ENCODE measurements at regions not wholly inside any gene's neighbourhood (a gene's known extent, or its start where the extent isn't known, plus 50 kb on each side); places are given as distances from the start of the nearest gene placed in this dataset.
"Not testable (repeated sequence)": the region's sequence is repeated elsewhere in the genome, so short reads cannot be mapped to it uniquely, and the experiment has no call there.

DNA sequence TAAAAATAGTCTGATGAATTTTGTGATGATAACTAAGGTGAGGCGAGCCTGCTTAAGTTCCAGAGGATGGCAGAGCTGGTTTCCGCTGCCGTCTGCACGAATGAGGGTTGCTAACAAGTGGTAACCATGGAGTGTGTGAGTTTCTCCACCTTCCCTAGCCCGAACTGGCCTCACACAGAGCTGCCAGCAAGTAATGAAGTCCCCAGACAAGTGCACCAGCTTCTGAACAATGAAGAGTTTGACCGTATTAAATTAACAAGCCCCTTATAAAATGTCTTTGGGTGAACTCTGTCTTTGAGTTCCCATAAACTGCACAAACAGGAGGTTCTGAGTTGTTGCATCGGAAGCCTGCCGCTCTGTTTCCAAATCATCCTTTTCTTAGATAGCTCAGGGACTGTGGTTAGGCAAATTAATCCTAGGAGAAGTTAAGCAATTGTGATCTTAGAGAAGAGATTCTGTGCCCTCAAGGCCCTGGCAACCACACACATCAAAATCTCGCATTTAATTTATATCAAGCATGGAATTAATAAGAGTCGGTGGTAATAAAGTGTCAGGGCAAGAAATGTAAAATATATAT, 274.1 kb upstream of the DAAM1 start:
- no peak for TF ChIP-seq TAF1 (IDR thresholded peaks at IDR 0.05; ENCODE audit: borderline replicate concordance, low read depth, low read length)
- no peak for TF ChIP-seq POLR2AphosphoS5 (IDR thresholded peaks at IDR 0.05; ENCODE audit: low read depth, low read length)
- no peak for TF ChIP-seq POLR2A (IDR thresholded peaks at IDR 0.05; ENCODE audit: low read depth, low read length)
- no peak for FAIRE-seq
- no peak for DNase-seq (ENCODE audit: insufficient read length)

DNA sequence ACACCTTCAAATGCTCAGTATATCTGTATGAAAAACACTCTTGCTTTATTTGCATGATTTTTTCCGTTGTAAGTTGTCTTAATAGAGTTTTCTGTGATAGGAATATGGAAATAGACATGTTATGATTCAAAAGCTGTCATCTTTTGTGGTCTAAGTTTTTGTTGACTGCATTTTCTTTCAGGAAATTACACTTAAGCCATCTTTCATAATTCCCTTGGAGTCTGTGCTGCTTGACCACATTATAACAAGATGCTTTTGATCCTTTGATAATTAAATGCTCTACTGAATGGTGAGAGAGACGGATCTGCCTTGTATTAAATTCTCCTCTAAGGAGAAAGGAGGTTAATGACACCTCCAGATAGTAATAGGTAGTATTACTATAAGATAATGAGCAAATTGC, 272.8 kb upstream of the DAAM1 start:
- FAIRE-seq (no peak), DNase-seq (ENCODE audit: insufficient read length) (no peak)
- TF ChIP-seq POLR2AphosphoS5 (IDR thresholded peaks at IDR 0.05; ENCODE audit: low read depth, low read length) (no peak), TAF1 (IDR thresholded peaks at IDR 0.05; ENCODE audit: borderline replicate concordance, low read depth, low read length) (no peak), POLR2A (IDR thresholded peaks at IDR 0.05; ENCODE audit: low read depth, low read length) (no peak)

DNA sequence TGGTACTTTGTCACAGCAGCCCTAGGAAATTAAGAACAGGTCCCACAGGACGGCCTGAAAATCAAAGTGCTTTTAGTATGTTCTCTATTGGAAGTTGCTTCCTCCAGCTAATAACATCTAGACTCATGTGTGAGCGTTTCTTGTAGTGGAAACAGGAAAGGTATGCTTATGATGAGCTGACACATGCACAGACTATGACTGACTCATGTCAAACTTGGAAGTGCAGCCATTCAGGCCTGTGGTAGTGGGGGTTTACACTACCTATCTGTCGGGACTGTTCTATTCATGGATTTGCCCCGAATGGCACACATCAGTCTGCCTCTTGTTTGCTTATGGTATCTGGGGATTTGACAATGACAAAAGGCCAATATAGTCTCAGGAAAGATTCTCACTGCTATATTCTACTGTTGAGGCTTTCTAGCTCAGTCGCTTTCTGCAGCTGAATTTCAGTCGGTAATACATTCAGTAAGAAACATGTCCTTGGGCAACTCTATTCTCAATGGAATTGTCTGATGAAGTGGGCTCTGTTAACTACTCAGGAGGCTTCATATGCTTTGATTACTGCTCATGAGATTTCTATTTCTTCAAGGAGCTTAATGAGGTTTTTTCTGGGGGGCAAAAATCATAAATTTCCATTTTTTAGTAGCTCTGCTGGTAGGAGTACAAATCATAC, 270.3 kb upstream of the DAAM1 start:
- FAIRE-seq, result no peak
- DNase-seq (ENCODE audit: insufficient read length), result no peak
- no peak for TF ChIP-seq POLR2AphosphoS5 (IDR thresholded peaks at IDR 0.05; ENCODE audit: low read depth, low read length)
- TF ChIP-seq TAF1 (IDR thresholded peaks at IDR 0.05; ENCODE audit: borderline replicate concordance, low read depth, low read length), result no peak
- no peak for TF ChIP-seq POLR2A (IDR thresholded peaks at IDR 0.05; ENCODE audit: low read depth, low read length)

DNA sequence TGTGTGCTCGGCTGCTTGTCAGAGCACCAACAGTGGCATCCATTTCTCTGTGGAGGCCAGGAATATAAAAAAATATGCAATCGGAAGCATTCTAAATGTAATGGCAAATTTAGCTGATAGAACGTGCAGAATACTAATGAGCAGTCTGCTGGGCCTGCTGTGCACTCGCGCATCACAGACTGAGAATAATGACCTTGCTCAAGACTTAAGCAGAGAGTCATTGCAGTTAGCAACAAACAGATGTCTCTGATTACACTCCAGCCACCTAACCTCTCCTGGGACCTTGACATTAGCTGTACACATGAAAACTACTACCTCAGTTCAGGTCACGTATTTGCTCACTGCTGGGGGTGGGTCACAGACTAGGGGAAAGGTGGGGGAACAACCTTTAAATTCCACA, 269.2 kb upstream of the DAAM1 start:
- no peak for TF ChIP-seq POLR2AphosphoS5 (IDR thresholded peaks at IDR 0.05; ENCODE audit: low read depth, low read length)
- no peak for TF ChIP-seq TAF1 (IDR thresholded peaks at IDR 0.05; ENCODE audit: borderline replicate concordance, low read depth, low read length)
- no peak for TF ChIP-seq POLR2A (IDR thresholded peaks at IDR 0.05; ENCODE audit: low read depth, low read length)
- no peak for FAIRE-seq
- no peak for DNase-seq (ENCODE audit: insufficient read length)

DNA sequence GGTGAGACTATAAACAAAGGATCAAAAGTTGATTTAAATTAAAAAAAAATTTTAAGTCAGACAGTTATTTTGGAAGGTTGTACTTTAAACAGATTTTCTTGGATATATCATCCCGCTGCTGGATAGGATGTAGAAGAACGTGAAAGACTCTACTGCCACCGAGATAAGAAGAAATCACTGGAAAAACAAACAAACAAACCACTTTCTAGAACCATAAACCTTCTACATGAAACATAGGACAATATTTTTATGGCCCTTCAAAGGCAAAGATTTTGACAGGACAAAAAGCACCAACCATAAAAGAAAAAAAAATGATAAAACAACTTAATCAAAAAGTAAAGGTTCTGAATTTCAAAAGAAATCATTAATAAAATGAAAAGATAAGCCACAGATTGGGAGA, 268.2 kb upstream of the DAAM1 start:
- DNase-seq (ENCODE audit: insufficient read length) (no peak), FAIRE-seq (no peak)
- TF ChIP-seq POLR2AphosphoS5 (IDR thresholded peaks at IDR 0.05; ENCODE audit: low read depth, low read length), result no peak
- TF ChIP-seq TAF1 (IDR thresholded peaks at IDR 0.05; ENCODE audit: borderline replicate concordance, low read depth, low read length), result no peak
- TF ChIP-seq POLR2A (IDR thresholded peaks at IDR 0.05; ENCODE audit: low read depth, low read length), result no peak

DNA sequence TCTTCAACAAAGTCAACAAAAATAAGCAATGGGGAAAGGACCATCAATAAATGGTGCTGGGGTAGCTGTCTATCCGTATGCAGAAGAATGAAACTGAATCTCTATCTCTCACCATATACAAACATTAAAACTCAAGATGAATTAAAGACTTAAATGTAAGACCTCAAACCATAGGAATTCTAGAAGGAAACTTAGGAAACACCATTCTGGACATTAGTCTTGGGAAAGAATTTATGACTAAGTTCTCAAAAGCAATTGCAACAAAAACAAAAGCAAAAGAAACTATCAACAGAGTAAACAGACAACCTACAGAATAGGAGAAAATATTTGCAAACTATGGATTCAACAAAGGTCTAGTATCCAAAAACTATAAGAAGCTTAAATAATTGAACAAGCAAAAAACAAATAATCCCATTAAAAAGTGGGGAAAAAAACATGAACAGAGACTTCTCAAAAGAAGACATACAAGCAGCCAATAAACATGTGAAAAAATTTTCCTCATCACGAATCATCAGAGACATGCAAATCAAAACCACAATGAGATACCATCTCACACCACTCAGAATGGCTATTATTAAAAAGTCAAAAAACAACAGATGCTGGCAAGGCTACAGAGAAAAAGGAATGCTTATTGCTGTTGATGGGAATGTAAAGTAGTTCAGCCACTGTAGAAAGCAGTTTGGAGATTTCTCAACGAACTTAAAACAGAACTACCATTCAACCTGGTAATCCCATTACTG, 266.1 kb upstream of the DAAM1 start:
- not testable (repeated sequence) for FAIRE-seq; DNase-seq (ENCODE audit: insufficient read length)

DNA sequence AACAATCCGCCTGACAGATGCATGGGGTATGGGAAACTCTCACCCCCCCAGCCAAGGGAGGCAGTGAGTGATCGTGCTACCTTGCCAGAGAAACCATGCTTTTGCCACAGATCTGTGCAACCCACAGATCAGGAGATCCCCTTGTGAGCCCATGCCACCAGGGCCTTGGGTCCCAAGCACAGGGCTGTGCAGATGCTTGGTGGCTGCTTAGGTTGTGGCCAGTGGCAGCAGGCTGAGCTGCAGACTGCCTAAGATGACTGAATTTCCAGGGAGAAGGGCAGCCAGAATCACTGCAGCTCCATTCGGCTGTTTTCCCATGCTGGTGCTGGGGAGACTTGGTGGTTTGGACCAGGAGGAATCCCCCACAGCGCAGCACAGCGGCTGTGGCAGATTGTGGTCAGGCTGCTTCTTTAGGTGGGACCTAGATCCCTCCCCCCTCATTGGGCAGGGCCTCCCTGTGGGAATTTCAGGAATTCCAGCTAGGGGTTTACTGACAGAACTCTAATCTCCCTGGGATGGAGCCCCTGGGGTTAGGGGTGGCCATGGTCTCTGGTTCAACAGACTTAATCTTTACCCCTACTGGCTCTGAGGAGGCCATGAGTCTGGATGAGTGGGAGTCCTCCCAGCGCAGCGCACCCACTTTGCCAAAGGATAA, 264.6 kb upstream of the DAAM1 start:
- FAIRE-seq (no peak), DNase-seq (ENCODE audit: insufficient read length) (no peak)
- TF ChIP-seq POLR2AphosphoS5 (IDR thresholded peaks at IDR 0.05; ENCODE audit: low read depth, low read length) (no peak), TAF1 (IDR thresholded peaks at IDR 0.05; ENCODE audit: borderline replicate concordance, low read depth, low read length) (no peak), POLR2A (IDR thresholded peaks at IDR 0.05; ENCODE audit: low read depth, low read length) (no peak)

DNA sequence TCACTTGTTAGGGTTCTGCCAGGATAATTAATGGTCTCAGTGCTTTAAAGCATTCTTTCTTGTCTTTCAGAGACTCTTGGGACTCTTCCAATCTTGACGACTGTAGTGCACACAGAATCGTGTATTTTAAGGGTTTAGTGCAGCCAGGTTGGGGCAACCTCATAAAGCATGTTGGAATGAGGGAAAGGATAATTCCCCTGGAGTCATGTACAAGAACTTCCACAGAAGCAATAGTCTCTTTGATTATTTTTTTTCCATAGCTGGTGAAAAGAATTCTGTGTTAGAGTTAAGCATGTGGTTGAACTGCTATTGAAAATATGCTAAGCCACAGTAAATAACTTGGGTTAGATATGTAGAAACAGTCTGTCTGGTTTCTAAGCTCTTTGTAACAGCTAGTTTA, 246.8 kb upstream of the DAAM1 start:
- DNase-seq (ENCODE audit: insufficient read length) (no peak), FAIRE-seq (no peak)

DNA sequence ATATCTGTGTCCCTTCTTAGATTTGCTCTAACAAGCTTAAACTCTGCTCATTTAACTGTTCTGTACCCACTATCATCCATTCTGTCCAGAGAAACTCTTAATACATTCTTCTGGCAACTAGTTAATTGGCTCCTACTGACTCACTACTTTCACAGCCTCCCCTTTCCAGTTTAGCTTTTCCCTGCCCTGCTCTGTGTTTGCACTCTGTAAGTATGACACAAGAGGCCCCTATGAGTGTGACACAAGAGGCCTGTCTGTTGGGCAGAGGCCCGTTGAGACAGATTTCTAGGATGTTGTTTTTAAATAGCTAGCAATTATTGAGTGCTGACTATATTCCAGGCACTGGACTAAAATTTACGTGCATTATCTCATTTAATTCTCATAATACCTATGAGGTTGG, 246.0 kb upstream of the DAAM1 start:
- FAIRE-seq (no peak), DNase-seq (ENCODE audit: insufficient read length) (no peak)

More for the DNA sequence above, 246.8 kb upstream of the DAAM1 start:
- TF ChIP-seq TAF1 (IDR thresholded peaks at IDR 0.05; ENCODE audit: borderline replicate concordance, low read depth, low read length) (no peak), POLR2A (IDR thresholded peaks at IDR 0.05; ENCODE audit: low read depth, low read length) (no peak)

DNA sequence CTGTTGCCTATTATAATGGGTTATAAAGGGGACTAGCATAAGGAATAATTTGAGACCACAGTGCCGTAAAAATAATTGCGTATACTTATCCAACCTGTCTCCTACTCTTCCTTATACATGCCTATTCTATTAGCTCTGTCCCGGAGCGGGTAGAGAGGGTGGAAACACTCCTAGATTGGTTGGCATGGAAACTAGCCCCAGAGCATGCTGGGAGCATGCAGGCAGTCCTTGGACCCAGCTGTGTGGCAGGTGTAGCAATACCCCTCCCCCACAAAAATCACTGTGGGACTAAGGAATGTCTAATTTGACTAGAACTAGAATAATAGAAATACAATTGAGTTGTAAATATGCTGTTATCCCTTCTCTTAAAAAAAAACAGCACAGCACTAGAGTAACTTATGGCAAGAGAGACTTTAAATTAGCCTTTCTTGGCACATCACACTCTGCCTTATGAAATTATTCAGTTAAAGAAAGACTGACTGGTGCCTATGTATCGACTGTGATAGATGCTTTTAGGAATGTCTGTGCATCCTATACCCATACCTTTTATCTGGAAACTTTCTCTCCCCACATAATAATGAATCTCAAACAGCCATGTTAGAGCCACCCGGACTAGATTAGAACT, 244.0 kb upstream of the DAAM1 start:
- FAIRE-seq, result no peak
- DNase-seq (ENCODE audit: insufficient read length), result no peak
- TF ChIP-seq POLR2AphosphoS5 (IDR thresholded peaks at IDR 0.05; ENCODE audit: low read depth, low read length) (no peak), POLR2A (IDR thresholded peaks at IDR 0.05; ENCODE audit: low read depth, low read length) (no peak), TAF1 (IDR thresholded peaks at IDR 0.05; ENCODE audit: borderline replicate concordance, low read depth, low read length) (no peak)

More for the DNA sequence above, 246.0 kb upstream of the DAAM1 start:
- TF ChIP-seq POLR2AphosphoS5 (IDR thresholded peaks at IDR 0.05; ENCODE audit: low read depth, low read length) (no peak), POLR2A (IDR thresholded peaks at IDR 0.05; ENCODE audit: low read depth, low read length) (no peak), TAF1 (IDR thresholded peaks at IDR 0.05; ENCODE audit: borderline replicate concordance, low read depth, low read length) (no peak)

DNA sequence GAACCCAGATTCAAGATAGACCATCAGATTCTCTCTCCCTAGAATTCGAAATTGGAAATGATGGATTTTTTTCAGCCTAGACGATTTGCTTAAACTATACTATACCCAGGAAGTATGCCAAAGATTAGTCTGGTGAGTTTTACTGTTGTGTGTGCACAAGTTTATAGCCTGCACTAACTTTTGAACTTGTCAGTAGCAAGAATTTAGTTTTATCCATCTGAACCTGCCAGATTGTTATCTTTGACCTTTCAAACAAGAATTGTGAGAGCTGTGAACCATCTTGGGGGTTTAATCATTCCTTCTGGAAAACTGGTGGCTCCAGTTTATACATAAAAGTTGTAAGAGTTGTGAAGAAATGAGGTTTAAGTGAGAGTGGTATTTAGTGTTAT, 243.5 kb upstream of the DAAM1 start:
- FAIRE-seq (no peak), DNase-seq (ENCODE audit: insufficient read length) (no peak)

More for the DNA sequence above, 243.5 kb upstream of the DAAM1 start:
- no peak for TF ChIP-seq TAF1 (IDR thresholded peaks at IDR 0.05; ENCODE audit: borderline replicate concordance, low read depth, low read length)
- TF ChIP-seq POLR2AphosphoS5 (IDR thresholded peaks at IDR 0.05; ENCODE audit: low read depth, low read length), result no peak
- TF ChIP-seq POLR2A (IDR thresholded peaks at IDR 0.05; ENCODE audit: low read depth, low read length), result no peak
